ENCODE measurements at regions not wholly inside any gene's neighbourhood (a gene's known extent, or its start where the extent isn't known, plus 50 kb on each side); places are given as distances from the start of the nearest gene placed in this dataset.

- WGBS, 2 donors: 39 to 54% methylated on average over 5 of the region's 5 CpGs
- Histone ChIP-seq H3K9me3 (ENCODE audit: control insufficient read depth in 2 of 2, insufficient read depth in 1 of 2, low read depth in 1 of 2, low read length in 1 of 2) (no peaks in the 10 kb centered on the region), H3K27me3 (ENCODE audit: control insufficient read depth in 1 of 2, insufficient read depth in 2 of 2, low read length in 2 of 2) (no peaks in the 10 kb centered on the region), H3K4me1 (ENCODE audit: control insufficient read depth in 2 of 2, insufficient read depth in 2 of 2, low read length in 1 of 2) (peaks cover 0 to 2% of the 10 kb centered on the region in 2 donors), H3K27ac (ENCODE audit: low read depth in 2 of 2, low read length in 1 of 2) (peak overlapping the region; percentile 80), H3K4me3 (ENCODE audit: low read depth in 1 of 2, low read length in 2 of 2) (no peak overlapping the region), H3K36me3 (ENCODE audit: control insufficient read depth in 2 of 2, insufficient read depth in 2 of 2, low read length in 1 of 2) (no peaks in the 10 kb centered on the region)
Measured at GRCh38 chr21:38646213-38646837, 148.0 kb upstream of the ERG start.

GRCh38 chr21:38649120-38649519 lies 150.8 kb upstream of the ERG start:
- Histone ChIP-seq H3K27me3 (ENCODE audit: control insufficient read depth in 1 of 2, insufficient read depth in 2 of 2, low read length in 2 of 2) (no peaks in the 10 kb centered on the region), H3K4me1 (ENCODE audit: control insufficient read depth in 2 of 2, insufficient read depth in 2 of 2, low read length in 1 of 2) (peaks cover 0 to 2% of the 10 kb centered on the region in 2 donors), H3K27ac (ENCODE audit: low read depth in 2 of 2, low read length in 1 of 2) (no peak overlapping the region), H3K36me3 (ENCODE audit: control insufficient read depth in 2 of 2, insufficient read depth in 2 of 2, low read length in 1 of 2) (no peaks in the 10 kb centered on the region), H3K4me3 (ENCODE audit: low read depth in 1 of 2, low read length in 2 of 2) (no peak overlapping the region), H3K9me3 (ENCODE audit: control insufficient read depth in 2 of 2, insufficient read depth in 1 of 2, low read depth in 1 of 2, low read length in 1 of 2) (no peaks in the 10 kb centered on the region)
- WGBS, 2 donors: 84% methylated on average over 15 of the region's 15 CpGs

GRCh38 chr21:38651570-38651969 lies 153.3 kb upstream of the ERG start:
- 91 to 92% methylated on average over 6 of the region's 6 CpGs for WGBS, 2 donors
- Histone ChIP-seq H3K27ac (ENCODE audit: low read depth in 2 of 2, low read length in 1 of 2) (no peak overlapping the region), H3K27me3 (ENCODE audit: control insufficient read depth in 1 of 2, insufficient read depth in 2 of 2, low read length in 2 of 2) (no peaks in the 10 kb centered on the region), H3K36me3 (ENCODE audit: control insufficient read depth in 2 of 2, insufficient read depth in 2 of 2, low read length in 1 of 2) (no peaks in the 10 kb centered on the region), H3K9me3 (ENCODE audit: control insufficient read depth in 2 of 2, insufficient read depth in 1 of 2, low read depth in 1 of 2, low read length in 1 of 2) (no peaks in the 10 kb centered on the region), H3K4me1 (ENCODE audit: control insufficient read depth in 2 of 2, insufficient read depth in 2 of 2, low read length in 1 of 2) (peaks cover 0 to 2% of the 10 kb centered on the region in 2 donors), H3K4me3 (ENCODE audit: low read depth in 1 of 2, low read length in 2 of 2) (no peak overlapping the region)

GRCh38 chr21:38652396-38652795 lies 153.3 kb upstream of the ETS2 start:
- WGBS, 2 donors: 84 to 88% methylated on average over 6 of the region's 6 CpGs
- no peaks in the 10 kb centered on the region for H3K27me3 ChIP-seq (ENCODE audit: control insufficient read depth in 1 of 2, insufficient read depth in 2 of 2, low read length in 2 of 2)
- H3K27ac ChIP-seq (ENCODE audit: low read depth in 2 of 2, low read length in 1 of 2): no peak overlapping the region
- no peaks in the 10 kb centered on the region for H3K36me3 ChIP-seq (ENCODE audit: control insufficient read depth in 2 of 2, insufficient read depth in 2 of 2, low read length in 1 of 2)
- H3K9me3 ChIP-seq (ENCODE audit: control insufficient read depth in 2 of 2, insufficient read depth in 1 of 2, low read depth in 1 of 2, low read length in 1 of 2): no peaks in the 10 kb centered on the region
- no peaks in the 10 kb centered on the region for H3K4me1 ChIP-seq (ENCODE audit: control insufficient read depth in 2 of 2, insufficient read depth in 2 of 2, low read length in 1 of 2)
- no peak overlapping the region for H3K4me3 ChIP-seq (ENCODE audit: low read depth in 1 of 2, low read length in 2 of 2)

- Histone ChIP-seq H3K4me3 (ENCODE audit: low read depth in 1 of 2, low read length in 2 of 2) (no peak overlapping the region), H3K27ac (ENCODE audit: low read depth in 2 of 2, low read length in 1 of 2) (no peak overlapping the region), H3K9me3 (ENCODE audit: control insufficient read depth in 2 of 2, insufficient read depth in 1 of 2, low read depth in 1 of 2, low read length in 1 of 2) (no peaks in the 10 kb centered on the region), H3K4me1 (ENCODE audit: control insufficient read depth in 2 of 2, insufficient read depth in 2 of 2, low read length in 1 of 2) (no peaks in the 10 kb centered on the region), H3K27me3 (ENCODE audit: control insufficient read depth in 1 of 2, insufficient read depth in 2 of 2, low read length in 2 of 2) (no peaks in the 10 kb centered on the region), H3K36me3 (ENCODE audit: control insufficient read depth in 2 of 2, insufficient read depth in 2 of 2, low read length in 1 of 2) (no peaks in the 10 kb centered on the region)
- WGBS, 2 donors: 87 to 98% methylated on average over 1 of the region's 1 CpG
Measured at GRCh38 chr21:38654580-38654979, 151.1 kb upstream of the ETS2 start.

- Histone ChIP-seq H3K27me3 (ENCODE audit: control insufficient read depth in 1 of 2, insufficient read depth in 2 of 2, low read length in 2 of 2) (no peaks in the 10 kb centered on the region), H3K4me1 (ENCODE audit: control insufficient read depth in 2 of 2, insufficient read depth in 2 of 2, low read length in 1 of 2) (peaks cover 5 to 6% of the 10 kb centered on the region in 2 donors), H3K9me3 (ENCODE audit: control insufficient read depth in 2 of 2, insufficient read depth in 1 of 2, low read depth in 1 of 2, low read length in 1 of 2) (no peaks in the 10 kb centered on the region), H3K4me3 (ENCODE audit: low read depth in 1 of 2, low read length in 2 of 2) (no peak overlapping the region), H3K27ac (ENCODE audit: low read depth in 2 of 2, low read length in 1 of 2) (no peak overlapping the region), H3K36me3 (ENCODE audit: control insufficient read depth in 2 of 2, insufficient read depth in 2 of 2, low read length in 1 of 2) (no peaks in the 10 kb centered on the region)
- 71 to 78% methylated on average over 4 of the region's 4 CpGs for WGBS, 2 donors
Measured at GRCh38 chr21:38658511-38658910, 147.2 kb upstream of the ETS2 start.

GRCh38 chr21:38659936-38660332 lies 145.8 kb upstream of the ETS2 start:
- no peaks in the 10 kb centered on the region for H3K36me3 ChIP-seq (ENCODE audit: control insufficient read depth in 2 of 2, insufficient read depth in 2 of 2, low read length in 1 of 2)
- no peak overlapping the region for H3K27ac ChIP-seq (ENCODE audit: low read depth in 2 of 2, low read length in 1 of 2)
- H3K4me3 ChIP-seq (ENCODE audit: low read depth in 1 of 2, low read length in 2 of 2): peak overlapping the region; percentile 55 to 68
- no peaks in the 10 kb centered on the region for H3K9me3 ChIP-seq (ENCODE audit: control insufficient read depth in 2 of 2, insufficient read depth in 1 of 2, low read depth in 1 of 2, low read length in 1 of 2)
- peaks cover 5 to 6% of the 10 kb centered on the region in 2 donors for H3K4me1 ChIP-seq (ENCODE audit: control insufficient read depth in 2 of 2, insufficient read depth in 2 of 2, low read length in 1 of 2)
- WGBS, 2 donors: 30 to 52% methylated on average over 15 to 16 of the region's 16 CpGs
- no peaks in the 10 kb centered on the region for H3K27me3 ChIP-seq (ENCODE audit: control insufficient read depth in 1 of 2, insufficient read depth in 2 of 2, low read length in 2 of 2)

- peak overlapping the region; percentile 8 to 38 for H3K27ac ChIP-seq (ENCODE audit: low read depth in 2 of 2, low read length in 1 of 2)
- peak overlapping the region; percentile 55 to 68 for H3K4me3 ChIP-seq (ENCODE audit: low read depth in 1 of 2, low read length in 2 of 2)
- peaks cover 5 to 6% of the 10 kb centered on the region in 2 donors for H3K4me1 ChIP-seq (ENCODE audit: control insufficient read depth in 2 of 2, insufficient read depth in 2 of 2, low read length in 1 of 2)
- no peaks in the 10 kb centered on the region for H3K9me3 ChIP-seq (ENCODE audit: control insufficient read depth in 2 of 2, insufficient read depth in 1 of 2, low read depth in 1 of 2, low read length in 1 of 2)
- no peaks in the 10 kb centered on the region for H3K27me3 ChIP-seq (ENCODE audit: control insufficient read depth in 1 of 2, insufficient read depth in 2 of 2, low read length in 2 of 2)
- H3K36me3 ChIP-seq (ENCODE audit: control insufficient read depth in 2 of 2, insufficient read depth in 2 of 2, low read length in 1 of 2): no peaks in the 10 kb centered on the region
- 2 to 4% methylated on average over 89 to 113 of the region's 113 CpGs for WGBS, 2 donors
Measured at GRCh38 chr21:38660333-38661196, 145.2 kb upstream of the ETS2 start.

- Histone ChIP-seq H3K9me3 (ENCODE audit: control insufficient read depth in 2 of 2, insufficient read depth in 1 of 2, low read depth in 1 of 2, low read length in 1 of 2) (no peaks in the 10 kb centered on the region), H3K4me3 (ENCODE audit: low read depth in 1 of 2, low read length in 2 of 2) (peak overlapping the region; percentile 55 to 68), H3K27ac (ENCODE audit: low read depth in 2 of 2, low read length in 1 of 2) (peak overlapping the region; percentile 38), H3K27me3 (ENCODE audit: control insufficient read depth in 1 of 2, insufficient read depth in 2 of 2, low read length in 2 of 2) (no peaks in the 10 kb centered on the region), H3K4me1 (ENCODE audit: control insufficient read depth in 2 of 2, insufficient read depth in 2 of 2, low read length in 1 of 2) (peaks cover 5 to 6% of the 10 kb centered on the region in 2 donors), H3K36me3 (ENCODE audit: control insufficient read depth in 2 of 2, insufficient read depth in 2 of 2, low read length in 1 of 2) (no peaks in the 10 kb centered on the region)
- WGBS, 2 donors: 2 to 3% methylated on average over 61 of the region's 61 CpGs
Measured at GRCh38 chr21:38661197-38661871, 144.4 kb upstream of the ETS2 start.
